HUES6 (cell line): ENCODE measurements at regions not wholly inside any gene's neighbourhood (a gene's known extent, or its start where the extent isn't known, plus 50 kb on each side); places are given as distances from the start of the nearest gene placed in this dataset.

Experiments
- H3K27ac ChIP-seq: 2 replicates; pipeline ENCODE4 v1.7.0; 2013; ENCODE audit warnings: low read depth, mild to moderate bottlenecking, low read length, inconsistent platforms
- H3K27me3 ChIP-seq: 2 replicates; pipeline ENCODE4 v1.6.1; 2013; ENCODE audit warnings: low read length; ENCODE audit not compliant: control insufficient read depth, insufficient read depth
- H3K36me3 ChIP-seq: 2 replicates; pipeline ENCODE4 v1.6.1; 2013; ENCODE audit warnings: low read length; ENCODE audit not compliant: control insufficient read depth, insufficient read depth
- H3K4me1 ChIP-seq: 2 replicates; pipeline ENCODE4 v1.6.1; 2013; ENCODE audit warnings: low read length; ENCODE audit not compliant: control insufficient read depth, insufficient read depth
- H3K4me3 ChIP-seq: 2 replicates; pipeline ENCODE4 v1.5.1; 2013; ENCODE audit warnings: low read depth, low read length
- H3K9ac ChIP-seq: one replicate; pipeline ENCODE4 v1.6.1; 2013; ENCODE audit warnings: mild to moderate bottlenecking, low read length
- H3K9me3 ChIP-seq: 2 replicates; pipeline ENCODE4 v1.6.1; 2013; ENCODE audit warnings: low read depth, low read length; ENCODE audit not compliant: control insufficient read depth, insufficient read depth

- Histone ChIP-seq H3K9me3 (0 out of 2 replicates have a peak, but pooled peaks cover 2% of the 10 kb centered on the region), H3K27me3 (no peaks in the 10 kb centered on the region), H3K27ac (no peak overlapping the region), H3K36me3 (no peaks in the 10 kb centered on the region), H3K4me1 (peaks cover 6% of the 10 kb centered on the region; the same call in 1 of the 2 replicates), H3K4me3 (no peak overlapping the region), H3K9ac (no peak overlapping the region)
Observed at GRCh38 chr11:110921742-110922521, 209.7 kb upstream of the ARHGAP20 start.

GRCh38 chr11:110919241-110919922 is 207.1 kb upstream of the ARHGAP20 start:
- H3K9ac ChIP-seq, result no peak overlapping the region

GRCh38 chr11:110918351-110918750 is 206.1 kb upstream of the ARHGAP20 start:
- H3K27ac ChIP-seq, result no peak overlapping the region
- no peaks in the 10 kb centered on the region for H3K27me3 ChIP-seq
- no peak overlapping the region for H3K4me3 ChIP-seq
- no peaks in the 10 kb centered on the region for H3K36me3 ChIP-seq
- peaks cover 6% of the 10 kb centered on the region; the same call in 1 of the 2 replicates for H3K4me1 ChIP-seq
- no peak overlapping the region for H3K9ac ChIP-seq
- 0 out of 2 replicates have a peak, but pooled peaks cover 3% of the 10 kb centered on the region for H3K9me3 ChIP-seq

More at GRCh38 chr11:110919241-110919922, 207.1 kb upstream of the ARHGAP20 start:
- Histone ChIP-seq H3K27ac (no peak overlapping the region), H3K27me3 (no peaks in the 10 kb centered on the region), H3K4me3 (no peak overlapping the region), H3K9me3 (0 out of 2 replicates have a peak, but pooled peaks cover 3% of the 10 kb centered on the region), H3K36me3 (no peaks in the 10 kb centered on the region), H3K4me1 (peaks cover 6% of the 10 kb centered on the region; the same call in 1 of the 2 replicates)

GRCh38 chr11:110912437-110912836 is 200.2 kb upstream of the ARHGAP20 start:
- Histone ChIP-seq H3K9me3 (0 out of 2 replicates have a peak, but pooled peaks cover 3% of the 10 kb centered on the region), H3K27me3 (no peaks in the 10 kb centered on the region), H3K27ac (no peak overlapping the region), H3K36me3 (no peaks in the 10 kb centered on the region), H3K4me1 (no peaks in the 10 kb centered on the region), H3K4me3 (no peak overlapping the region), H3K9ac (no peak overlapping the region)

GRCh38 chr11:110910384-110910783 is 198.1 kb upstream of the ARHGAP20 start:
- H3K9me3 ChIP-seq, result no peaks in the 10 kb centered on the region
- no peaks in the 10 kb centered on the region for H3K27me3 ChIP-seq
- H3K9ac ChIP-seq, result no peak overlapping the region
- H3K4me1 ChIP-seq, result no peaks in the 10 kb centered on the region
- no peak overlapping the region for H3K4me3 ChIP-seq
- H3K27ac ChIP-seq, result no peak overlapping the region
- H3K36me3 ChIP-seq, result no peaks in the 10 kb centered on the region

GRCh38 chr11:110909336-110909735 is 197.1 kb upstream of the ARHGAP20 start:
- H3K9ac ChIP-seq, result no peak overlapping the region
- no peak overlapping the region for H3K27ac ChIP-seq
- H3K36me3 ChIP-seq, result no peaks in the 10 kb centered on the region
- no peaks in the 10 kb centered on the region for H3K27me3 ChIP-seq
- H3K4me3 ChIP-seq, result no peak overlapping the region
- no peaks in the 10 kb centered on the region for H3K9me3 ChIP-seq
- H3K4me1 ChIP-seq, result no peaks in the 10 kb centered on the region

- Histone ChIP-seq H3K4me3 (no peak overlapping the region), H3K9ac (no peak overlapping the region), H3K27ac (no peak overlapping the region), H3K27me3 (no peaks in the 10 kb centered on the region), H3K9me3 (no peaks in the 10 kb centered on the region), H3K36me3 (no peaks in the 10 kb centered on the region), H3K4me1 (no peaks in the 10 kb centered on the region)
Observed at GRCh38 chr11:110908401-110909105, 196.3 kb upstream of the ARHGAP20 start.

GRCh38 chr11:110907629-110908028 is 195.4 kb upstream of the ARHGAP20 start:
- H3K4me1 ChIP-seq, result no peaks in the 10 kb centered on the region
- H3K27ac ChIP-seq, result no peak overlapping the region
- H3K9me3 ChIP-seq, result no peaks in the 10 kb centered on the region
- H3K4me3 ChIP-seq, result no peak overlapping the region
- no peaks in the 10 kb centered on the region for H3K27me3 ChIP-seq
- no peaks in the 10 kb centered on the region for H3K36me3 ChIP-seq
- H3K9ac ChIP-seq, result no peak overlapping the region

GRCh38 chr11:110903830-110904229 is 191.6 kb upstream of the ARHGAP20 start:
- H3K27ac ChIP-seq, result no peak overlapping the region

GRCh38 chr11:110903378-110903777 is 191.1 kb upstream of the ARHGAP20 start:
- Histone ChIP-seq H3K36me3 (no peaks in the 10 kb centered on the region), H3K4me3 (no peak overlapping the region), H3K27me3 (no peaks in the 10 kb centered on the region), H3K4me1 (no peaks in the 10 kb centered on the region), H3K9me3 (no peaks in the 10 kb centered on the region), H3K27ac (no peak overlapping the region), H3K9ac (no peak overlapping the region)

More at GRCh38 chr11:110903830-110904229, 191.6 kb upstream of the ARHGAP20 start:
- Histone ChIP-seq H3K4me3 (no peak overlapping the region), H3K9ac (no peak overlapping the region), H3K36me3 (no peaks in the 10 kb centered on the region), H3K27me3 (no peaks in the 10 kb centered on the region), H3K9me3 (no peaks in the 10 kb centered on the region), H3K4me1 (no peaks in the 10 kb centered on the region)
